GM08714 (cell line): ENCODE measurements at regions not wholly inside any gene's neighbourhood (a gene's known extent, or its start where the extent isn't known, plus 50 kb on each side); places are given as distances from the start of the nearest gene placed in this dataset.

Source experiments
- H3K4me3 ChIP-seq: fragments of 200-500 bp; sonication (Bioruptor generic); 2 replicates; pipeline ENCODE4 v1.5.1; 2014; ENCODE audit warnings: mild to moderate bottlenecking, low read length, inconsistent platforms
- ZNF274 ChIP-seq: IDR thresholded peaks from 2 replicates; pipeline ENCODE4 v1.6.1; 2012; ENCODE audit warnings: mild to moderate bottlenecking, low read depth, low read length

DNA sequence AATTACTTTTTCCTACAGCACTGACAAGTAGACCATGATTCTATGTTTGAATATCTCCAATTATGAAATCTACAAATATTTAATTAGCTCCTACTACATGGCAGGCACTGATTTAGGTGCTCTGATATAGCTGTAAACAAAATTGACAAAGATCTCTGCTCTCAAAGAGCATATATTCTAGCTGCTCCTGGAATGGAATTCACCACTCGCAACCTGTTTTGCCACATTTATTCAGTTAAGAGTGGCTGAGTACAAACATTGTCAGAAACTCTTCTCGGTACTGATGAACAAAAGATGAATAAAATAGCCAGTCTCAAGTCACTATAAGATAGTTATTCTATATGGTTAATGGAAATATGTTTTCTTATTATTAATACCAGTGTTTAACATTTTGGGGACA is 114.2 kb upstream of the PDE4D start:
- H3K4me3 ChIP-seq = no peak overlapping the region

DNA sequence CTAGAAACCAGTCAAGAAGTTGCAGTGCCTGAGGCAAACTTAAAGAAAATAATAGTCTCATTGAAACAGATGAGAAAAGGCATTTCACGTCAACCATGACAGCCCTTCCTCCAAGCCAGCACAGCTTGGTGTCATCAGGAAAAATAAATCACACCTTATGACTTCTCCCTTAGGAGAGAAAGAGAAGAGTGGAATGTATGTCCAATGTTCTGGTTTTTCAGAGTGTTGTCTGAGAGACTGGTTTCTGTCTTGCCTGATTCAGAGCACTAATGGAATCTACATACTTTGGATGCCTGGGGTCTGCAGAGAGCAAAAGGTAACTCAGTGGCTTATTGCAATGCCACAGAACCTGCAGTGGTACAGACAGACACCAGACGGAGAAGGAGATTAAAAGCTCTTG is 105.5 kb upstream of the PDE4D start:
- no peak for TF ChIP-seq ZNF274
- H3K4me3 ChIP-seq = no peak overlapping the region

More for the DNA sequence above, 114.2 kb upstream of the PDE4D start:
- TF ChIP-seq ZNF274 = no peak

DNA sequence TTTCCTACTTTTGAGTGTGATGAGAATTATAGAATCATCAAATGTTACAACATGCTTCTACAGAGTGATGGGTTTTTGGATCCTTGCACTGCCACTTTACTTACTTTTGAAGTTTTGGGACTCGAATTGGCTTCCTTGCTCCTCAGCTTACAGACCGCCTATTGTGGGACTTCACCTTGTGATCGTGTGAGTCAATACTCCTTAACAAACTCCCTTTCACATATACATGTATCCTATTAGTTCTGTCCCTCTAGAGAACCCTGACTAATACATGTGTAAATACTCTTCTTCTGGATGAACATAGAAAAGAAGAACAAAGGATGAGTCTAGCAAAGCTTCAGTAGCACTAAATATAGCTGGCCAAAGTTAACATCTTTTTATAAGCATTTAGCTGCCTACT is 98.7 kb upstream of the PDE4D start:
- H3K4me3 ChIP-seq = no peak overlapping the region
- no peak for TF ChIP-seq ZNF274

DNA sequence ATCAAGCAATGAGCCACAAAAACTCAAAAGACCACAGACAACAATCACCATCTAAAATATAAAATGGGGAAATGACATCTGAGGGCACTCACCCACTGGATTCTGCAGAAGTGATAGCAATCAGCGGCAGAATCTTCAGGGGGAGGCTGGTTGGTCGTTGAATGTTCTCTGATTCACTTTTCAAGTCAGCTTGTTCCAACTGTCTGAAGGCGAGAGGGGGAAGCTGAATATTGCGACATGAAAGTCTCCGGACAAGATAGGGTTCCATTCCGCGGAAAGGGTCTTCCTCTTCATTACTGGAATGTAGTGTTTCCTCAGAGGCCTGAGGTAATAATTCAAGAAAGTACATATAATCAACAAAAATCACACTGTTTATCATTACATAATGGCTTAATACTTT is 94.9 kb upstream of the PDE4D start:
- H3K4me3 ChIP-seq = no peak overlapping the region
- TF ChIP-seq ZNF274 = no peak

DNA sequence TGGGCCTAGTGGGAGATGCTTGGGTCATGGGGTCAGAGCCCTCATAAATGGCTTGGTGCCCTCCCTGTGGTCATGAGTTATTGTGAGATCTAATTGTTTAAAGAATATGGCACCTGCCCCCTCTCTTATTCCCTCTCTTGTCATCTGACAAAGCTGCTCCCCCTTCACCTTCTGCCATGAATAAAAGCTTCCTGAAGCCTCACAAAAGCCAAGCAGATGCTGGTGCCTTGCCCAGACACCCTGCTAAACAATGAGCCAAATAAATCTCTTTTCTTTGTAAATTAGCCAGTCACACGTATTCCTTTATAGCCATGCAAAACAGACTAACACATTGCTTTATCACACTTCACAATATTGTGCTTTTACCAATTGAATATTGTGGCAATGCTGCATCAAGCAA is 82.8 kb upstream of the PDE4D start:
- no peak overlapping the region for H3K4me3 ChIP-seq
- no peak for TF ChIP-seq ZNF274

DNA sequence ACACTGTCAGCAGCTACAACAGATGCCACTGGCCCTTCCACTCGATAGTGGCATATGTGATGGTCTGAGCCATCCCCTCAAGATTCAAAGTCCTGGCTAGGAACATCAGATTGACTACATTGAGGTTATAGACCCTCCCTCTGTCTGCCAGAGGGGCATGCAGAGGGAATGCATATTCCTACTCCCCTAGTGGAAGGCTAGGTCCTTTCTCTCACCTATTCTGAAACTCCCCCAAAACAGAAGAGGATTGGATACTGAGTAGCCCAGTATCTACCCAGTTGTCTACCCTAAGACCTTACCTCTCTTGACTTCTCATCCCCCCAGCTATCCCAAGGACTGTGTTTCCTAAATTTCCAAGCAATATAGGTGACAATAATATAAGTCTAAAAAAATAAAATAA is 78.5 kb upstream of the PDE4D start:
- no peak for TF ChIP-seq ZNF274
- H3K4me3 ChIP-seq = no peak overlapping the region

DNA sequence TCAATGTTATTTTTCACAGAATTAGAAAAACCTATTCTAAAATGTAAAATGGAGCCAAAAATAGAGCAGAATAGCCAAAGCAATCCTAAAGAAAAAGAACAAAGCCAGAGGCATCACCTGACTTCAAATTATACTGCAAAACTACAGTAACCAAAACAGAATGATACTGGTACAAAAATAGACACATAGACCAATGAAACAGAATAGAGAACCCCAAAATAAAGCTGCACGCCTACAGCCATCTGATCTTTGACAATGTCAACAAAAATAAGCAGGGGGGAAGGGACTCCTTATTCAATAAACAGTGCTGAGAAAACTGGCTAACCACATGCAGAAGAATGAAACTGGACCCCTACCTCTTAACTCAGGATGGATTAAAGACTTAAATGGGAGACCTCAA is 65.8 kb upstream of the PDE4D start:
- H3K4me3 ChIP-seq = no peak overlapping the region
- no peak for TF ChIP-seq ZNF274

DNA sequence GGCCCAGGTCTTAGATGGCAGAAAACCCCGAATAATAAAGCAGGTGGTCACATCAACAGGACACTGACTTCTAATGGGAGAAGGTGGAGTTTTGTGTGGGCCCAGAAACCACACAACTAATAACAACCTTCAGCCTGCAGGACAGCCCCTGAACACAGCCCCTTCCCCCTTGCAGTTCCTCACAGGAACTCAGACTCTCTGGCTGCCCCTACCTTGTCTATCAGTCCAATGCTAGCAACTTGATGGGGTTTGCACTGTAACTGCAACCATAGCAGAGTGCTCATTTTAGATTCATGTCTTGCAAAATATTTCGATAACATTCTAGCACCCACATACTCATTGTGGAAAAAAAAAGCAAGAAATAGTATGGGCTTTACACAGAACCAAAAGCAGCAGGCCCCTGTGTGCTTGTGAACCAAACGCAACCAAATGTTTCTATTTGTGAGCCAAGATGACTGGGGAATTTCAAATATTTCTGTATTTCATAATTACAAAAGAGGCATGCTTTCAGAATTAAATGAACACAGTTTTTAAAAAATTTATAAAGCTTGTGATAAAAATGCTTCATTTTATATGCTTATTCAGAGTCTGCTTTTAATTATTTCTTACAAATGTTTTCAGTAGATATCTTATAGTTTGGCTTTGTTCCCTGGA is 62.7 kb upstream of the PDE4D start:
- no peak for TF ChIP-seq ZNF274
- H3K4me3 ChIP-seq = no peak overlapping the region

DNA sequence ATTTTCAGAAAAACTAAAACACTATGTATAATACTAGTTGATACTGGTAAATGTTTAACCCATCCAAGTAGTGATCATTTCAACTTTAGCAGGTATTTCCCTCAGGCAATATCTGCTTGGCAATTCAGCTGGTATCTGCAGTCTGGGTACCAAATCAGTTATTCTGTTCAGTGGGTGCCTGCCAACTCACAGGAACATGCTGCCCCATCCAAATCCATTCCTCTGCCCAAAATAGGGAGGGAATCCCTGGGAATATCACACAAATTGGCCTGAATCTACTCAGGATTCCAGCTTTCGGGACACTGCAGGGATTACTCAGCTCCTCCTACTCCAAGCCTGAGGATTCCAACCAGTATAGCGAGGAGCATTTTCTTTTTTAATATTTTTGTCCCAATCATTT is 61.7 kb upstream of the PDE4D start:
- H3K4me3 ChIP-seq = no peak overlapping the region
- no peak for TF ChIP-seq ZNF274

DNA sequence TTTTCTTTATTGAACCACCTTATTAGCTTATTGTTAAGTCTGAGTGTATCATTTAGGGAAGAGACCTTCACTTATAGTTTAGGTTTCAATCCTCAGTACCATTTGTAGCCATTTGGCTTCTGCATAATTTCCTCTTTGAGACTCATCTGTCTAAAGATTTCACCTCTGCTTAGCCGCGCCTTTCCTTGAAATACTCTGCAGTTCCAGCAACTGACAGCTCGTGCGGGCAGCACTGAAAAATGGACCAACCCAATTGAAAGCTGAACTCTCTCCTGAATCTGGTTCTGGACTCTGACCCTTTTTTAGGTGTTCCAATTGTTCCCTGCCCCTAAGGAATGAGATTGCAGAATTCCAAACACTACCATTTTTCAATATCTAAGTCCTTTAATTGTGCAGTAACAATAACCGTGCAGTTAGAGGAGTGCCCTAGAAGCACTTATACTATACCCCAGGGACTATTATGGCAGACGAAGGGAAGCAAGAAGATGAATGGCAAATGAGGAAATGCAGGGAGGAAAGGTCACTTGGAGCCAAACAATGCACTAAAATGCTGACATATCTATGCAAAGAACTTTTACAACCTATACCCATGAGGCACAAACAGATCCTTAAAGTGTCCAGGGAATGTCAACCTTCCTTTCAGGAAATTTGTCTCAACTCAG is 50.1 kb upstream of the PDE4D start:
- no peak overlapping the region for H3K4me3 ChIP-seq
- no peak for TF ChIP-seq ZNF274
